Endodermal cell (in vitro differentiated cells): ENCODE measurements at regions not wholly inside any gene's neighbourhood (a gene's known extent, or its start where the extent isn't known, plus 50 kb on each side); places are given as distances from the start of the nearest gene placed in this dataset.

Experiments used
- DNase-seq: peaks from one replicate; pipeline ENCODE4 v3.0.0-alpha.2; 2017
- H3K27ac ChIP-seq: 2 replicates; pipeline ENCODE4 v1.5.1; 2013; ENCODE audit warnings: mild to moderate bottlenecking, low read depth, low read length, moderate library complexity
- H3K27me3 ChIP-seq: 2 replicates; pipeline ENCODE4 v1.6.1; 2013; ENCODE audit warnings: mild to moderate bottlenecking, low read length, moderate library complexity; ENCODE audit not compliant: insufficient read depth, control insufficient read depth, poor library complexity, severe bottlenecking
- H3K36me3 ChIP-seq: 2 replicates; pipeline ENCODE4 v1.7.0; 2013; ENCODE audit warnings: mild to moderate bottlenecking, low read length, moderate library complexity; ENCODE audit not compliant: control insufficient read depth, insufficient read depth
- H3K4me1 ChIP-seq: one replicate; pipeline ENCODE4 v1.7.0; 2013; ENCODE audit warnings: low read length; ENCODE audit not compliant: control insufficient read depth, insufficient read depth
- H3K4me3 ChIP-seq: 2 replicates; pipeline ENCODE4 v1.5.1; 2013; ENCODE audit warnings: mild to moderate bottlenecking, low read length, moderate library complexity
- H3K9ac ChIP-seq: 2 replicates; pipeline ENCODE4 v1.6.1; 2013; ENCODE audit warnings: mild to moderate bottlenecking, low read length, moderate library complexity; ENCODE audit not compliant: poor library complexity, severe bottlenecking; ENCODE audit errors: extremely low read depth
- H3K9me3 ChIP-seq: 2 replicates; pipeline ENCODE4 v1.6.1; 2013; ENCODE audit warnings: mild to moderate bottlenecking, low read length, moderate library complexity; ENCODE audit not compliant: control insufficient read depth
- H3K27ac Mint-ChIP-seq: 2 replicates; pipeline ENCODE4 v1.8.0; 2020; ENCODE audit warnings: mixed read lengths
- H3K27me3 Mint-ChIP-seq: 2 replicates; pipeline ENCODE4 v1.8.0; 2021; ENCODE audit warnings: mild to moderate bottlenecking, mixed read lengths; ENCODE audit not compliant: insufficient read depth
- H3K36me3 Mint-ChIP-seq: 2 replicates; pipeline ENCODE4 v1.8.0; 2020; ENCODE audit warnings: low read depth, mixed read lengths
- H3K4me1 Mint-ChIP-seq: 2 replicates; pipeline ENCODE4 v1.8.0; 2020; ENCODE audit warnings: mixed read lengths
- H3K4me3 Mint-ChIP-seq: 2 replicates; pipeline ENCODE4 v1.8.0; 2020; ENCODE audit warnings: mild to moderate bottlenecking, moderate library complexity, mixed read lengths
- H3K9me3 Mint-ChIP-seq: 2 replicates; pipeline ENCODE4 v1.8.0; 2020; ENCODE audit warnings: mild to moderate bottlenecking, mixed read lengths
- WGBS, 2 experiments: methylation state at CpG; one replicate each; pipeline versions ENCODE4 v1.1.5 to v1.1.7; 2013; ENCODE audit warnings: missing lambda C conversion rate in 2 of 2, mixed read lengths in 1 of 2; ENCODE audit not compliant: insufficient coverage in 1 of 2, insufficient read length in 1 of 2; 5-methylcytosine and 5-hydroxymethylcytosine counted together
- TF ChIP-seq, protein P1 (sequence below): fragments of 200-600 bp; sonication (generic); conservative IDR thresholded peaks from 2 replicates; pipeline ENCODE4 v1.5.0; 2021; ENCODE audit warnings: antibody characterized with exemption, mild to moderate bottlenecking

DNA sequence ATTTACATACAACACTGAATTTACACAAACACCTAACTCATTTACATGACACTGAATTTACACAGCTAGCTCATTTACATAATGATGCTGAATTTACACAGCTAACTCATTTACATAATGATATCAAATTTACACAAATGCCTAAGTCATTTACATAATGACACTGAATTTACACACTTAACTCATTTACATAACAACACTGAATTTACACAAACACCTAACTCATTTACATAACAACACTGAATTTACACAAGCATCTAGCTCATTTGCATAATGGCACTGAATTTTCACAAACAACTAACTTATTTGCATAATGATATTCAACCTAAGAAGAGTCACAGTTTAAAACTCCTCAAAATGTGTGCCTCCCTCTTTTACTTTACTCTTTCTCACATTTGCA is 511.7 kb downstream of the GALR1 start:
- no peak for DNase-seq
- Histone ChIP-seq H3K9me3 (peaks cover 5% of the 10 kb centered on the region), H3K4me3 (no peak overlapping the region), H3K36me3 (no peaks in the 10 kb centered on the region), H3K9ac (no peak overlapping the region), H3K4me1 (no peaks in the 10 kb centered on the region), H3K27ac (no peak overlapping the region), H3K27me3 (no peaks in the 10 kb centered on the region)
- TF ChIP-seq, protein P1, sequence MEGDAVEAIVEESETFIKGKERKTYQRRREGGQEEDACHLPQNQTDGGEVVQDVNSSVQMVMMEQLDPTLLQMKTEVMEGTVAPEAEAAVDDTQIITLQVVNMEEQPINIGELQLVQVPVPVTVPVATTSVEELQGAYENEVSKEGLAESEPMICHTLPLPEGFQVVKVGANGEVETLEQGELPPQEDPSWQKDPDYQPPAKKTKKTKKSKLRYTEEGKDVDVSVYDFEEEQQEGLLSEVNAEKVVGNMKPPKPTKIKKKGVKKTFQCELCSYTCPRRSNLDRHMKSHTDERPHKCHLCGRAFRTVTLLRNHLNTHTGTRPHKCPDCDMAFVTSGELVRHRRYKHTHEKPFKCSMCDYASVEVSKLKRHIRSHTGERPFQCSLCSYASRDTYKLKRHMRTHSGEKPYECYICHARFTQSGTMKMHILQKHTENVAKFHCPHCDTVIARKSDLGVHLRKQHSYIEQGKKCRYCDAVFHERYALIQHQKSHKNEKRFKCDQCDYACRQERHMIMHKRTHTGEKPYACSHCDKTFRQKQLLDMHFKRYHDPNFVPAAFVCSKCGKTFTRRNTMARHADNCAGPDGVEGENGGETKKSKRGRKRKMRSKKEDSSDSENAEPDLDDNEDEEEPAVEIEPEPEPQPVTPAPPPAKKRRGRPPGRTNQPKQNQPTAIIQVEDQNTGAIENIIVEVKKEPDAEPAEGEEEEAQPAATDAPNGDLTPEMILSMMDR: no peak
- Mint-ChIP-seq H3K27me3 (no peaks in the 10 kb centered on the region), H3K9me3 (peaks cover 12% of the 10 kb centered on the region), H3K4me3 (no peak overlapping the region), H3K36me3 (no peaks in the 10 kb centered on the region), H3K4me1 (peaks cover 15% of the 10 kb centered on the region), H3K27ac (no peak overlapping the region)

DNA sequence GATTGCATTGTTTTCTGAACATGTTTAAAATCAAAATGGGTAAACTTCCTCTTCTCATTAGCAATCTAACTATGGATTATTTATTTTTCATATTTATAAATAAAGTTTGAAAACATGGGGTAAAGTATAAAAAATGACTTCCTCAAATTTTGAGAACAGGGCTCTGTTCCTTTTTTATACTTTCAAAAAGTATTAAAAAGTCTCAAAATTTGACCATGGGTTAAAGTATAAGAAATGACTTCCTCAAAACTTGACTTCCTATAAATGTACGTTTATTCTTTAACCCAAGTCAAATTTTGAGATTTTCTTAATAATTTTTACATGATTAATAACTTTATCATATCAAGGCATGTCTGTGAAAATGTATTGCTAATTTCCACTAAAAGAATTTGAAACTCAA is 512.4 kb downstream of the GALR1 start:
- no peak for DNase-seq
- no peaks in the 10 kb centered on the region for H3K27me3 ChIP-seq
- no CpG with 5 or more reads among the region's 1 CpG for WGBS, 2 experiments
- no peaks in the 10 kb centered on the region for H3K27me3 Mint-ChIP-seq
- peaks cover 12% of the 10 kb centered on the region for H3K9me3 Mint-ChIP-seq
- TF ChIP-seq, protein P1: no peak
- no peak overlapping the region for H3K4me3 Mint-ChIP-seq
- no peak overlapping the region for H3K4me3 ChIP-seq
- no peaks in the 10 kb centered on the region for H3K4me1 ChIP-seq
- H3K9ac ChIP-seq: no peak overlapping the region
- H3K27ac ChIP-seq: no peak overlapping the region
- peaks cover 15% of the 10 kb centered on the region for H3K4me1 Mint-ChIP-seq
- peaks cover 5% of the 10 kb centered on the region for H3K9me3 ChIP-seq
- no peak overlapping the region for H3K27ac Mint-ChIP-seq
- no peaks in the 10 kb centered on the region for H3K36me3 ChIP-seq
- H3K36me3 Mint-ChIP-seq: no peaks in the 10 kb centered on the region

DNA sequence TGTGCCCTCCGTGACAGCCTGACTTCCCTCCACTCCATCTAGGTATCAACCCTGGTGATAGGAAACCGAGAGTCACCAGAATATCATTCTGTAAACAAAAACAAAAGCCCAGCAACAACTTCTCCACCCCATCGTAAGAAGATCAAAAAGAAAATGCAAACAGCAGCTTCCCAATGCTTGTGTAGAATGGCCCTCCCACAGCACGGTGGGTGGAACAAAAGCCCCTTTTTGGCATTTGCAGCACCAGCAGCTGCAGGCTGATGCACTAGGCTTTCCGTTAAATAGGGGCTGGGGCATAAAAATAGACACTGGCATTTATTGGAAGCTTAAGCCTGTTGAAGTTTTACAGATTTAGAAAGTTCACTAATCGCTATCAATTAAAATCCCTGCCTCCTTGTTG is 513.0 kb downstream of the GALR1 start:
- peaks cover 5% of the 10 kb centered on the region for H3K9me3 ChIP-seq
- H3K4me1 Mint-ChIP-seq: peaks cover 15% of the 10 kb centered on the region
- H3K36me3 ChIP-seq: no peaks in the 10 kb centered on the region
- peak overlapping the region; percentile 6 for H3K4me3 Mint-ChIP-seq
- peak overlapping the region; percentile 63 for H3K4me3 ChIP-seq
- 11 to 17% methylated on average over 4 to 6 of the region's 6 CpGs for WGBS, 2 experiments
- no peaks in the 10 kb centered on the region for H3K27me3 Mint-ChIP-seq
- H3K27ac ChIP-seq: no peak overlapping the region
- H3K9ac ChIP-seq: peak overlapping the region; percentile 24
- H3K27me3 ChIP-seq: no peaks in the 10 kb centered on the region
- peaks cover 12% of the 10 kb centered on the region for H3K9me3 Mint-ChIP-seq
- TF ChIP-seq, protein P1: no peak
- no peaks in the 10 kb centered on the region for H3K36me3 Mint-ChIP-seq
- no peaks in the 10 kb centered on the region for H3K4me1 ChIP-seq
- H3K27ac Mint-ChIP-seq: no peak overlapping the region
- DNase-seq: peak; percentile 60
